ENCODE measurements at regions not wholly inside any gene's neighbourhood (a gene's known extent, or its start where the extent isn't known, plus 50 kb on each side); places are given as distances from the start of the nearest gene placed in this dataset.

DNA sequence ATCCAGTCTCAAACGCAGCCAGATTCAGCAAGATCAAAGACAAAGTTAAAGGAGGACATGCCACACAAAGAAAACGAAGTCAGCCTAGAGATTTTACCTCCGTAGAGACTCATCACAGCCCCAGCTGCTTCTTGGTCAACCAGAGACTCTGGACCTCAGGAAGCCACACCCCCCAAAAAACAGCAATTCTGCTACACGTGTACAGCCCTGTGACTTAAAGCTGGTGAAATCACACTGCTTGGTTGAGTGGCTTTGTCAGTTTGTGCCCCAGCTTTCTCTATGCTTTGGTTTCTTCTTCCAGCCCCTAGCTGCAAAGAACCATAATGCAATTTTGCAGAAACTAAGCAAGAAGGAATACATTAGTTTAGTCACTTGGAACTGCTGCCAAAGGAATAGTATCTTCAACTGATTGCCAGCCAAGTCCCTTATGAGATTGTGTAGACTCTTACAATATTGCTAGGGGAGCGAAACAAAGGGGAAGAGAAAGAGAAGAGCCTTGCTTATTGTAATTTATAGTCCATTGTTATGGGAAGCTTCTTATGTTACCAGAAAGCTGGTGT is 158.8 kb upstream of the ZNF462 start:
- no peak for TF ChIP-seq EP300 (IDR thresholded peaks at IDR 0.05)
- TF ChIP-seq, protein P1, sequence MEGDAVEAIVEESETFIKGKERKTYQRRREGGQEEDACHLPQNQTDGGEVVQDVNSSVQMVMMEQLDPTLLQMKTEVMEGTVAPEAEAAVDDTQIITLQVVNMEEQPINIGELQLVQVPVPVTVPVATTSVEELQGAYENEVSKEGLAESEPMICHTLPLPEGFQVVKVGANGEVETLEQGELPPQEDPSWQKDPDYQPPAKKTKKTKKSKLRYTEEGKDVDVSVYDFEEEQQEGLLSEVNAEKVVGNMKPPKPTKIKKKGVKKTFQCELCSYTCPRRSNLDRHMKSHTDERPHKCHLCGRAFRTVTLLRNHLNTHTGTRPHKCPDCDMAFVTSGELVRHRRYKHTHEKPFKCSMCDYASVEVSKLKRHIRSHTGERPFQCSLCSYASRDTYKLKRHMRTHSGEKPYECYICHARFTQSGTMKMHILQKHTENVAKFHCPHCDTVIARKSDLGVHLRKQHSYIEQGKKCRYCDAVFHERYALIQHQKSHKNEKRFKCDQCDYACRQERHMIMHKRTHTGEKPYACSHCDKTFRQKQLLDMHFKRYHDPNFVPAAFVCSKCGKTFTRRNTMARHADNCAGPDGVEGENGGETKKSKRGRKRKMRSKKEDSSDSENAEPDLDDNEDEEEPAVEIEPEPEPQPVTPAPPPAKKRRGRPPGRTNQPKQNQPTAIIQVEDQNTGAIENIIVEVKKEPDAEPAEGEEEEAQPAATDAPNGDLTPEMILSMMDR (IDR thresholded peaks at IDR 0.05): no peak
- TF ChIP-seq POLR2A (IDR thresholded peaks at IDR 0.05): no peak
- TF ChIP-seq POLR2AphosphoS5 (IDR thresholded peaks at IDR 0.05): no peak
